ENCODE measurements at regions not wholly inside any gene's neighbourhood (a gene's known extent, or its start where the extent isn't known, plus 50 kb on each side); places are given as distances from the start of the nearest gene placed in this dataset.

DNA sequence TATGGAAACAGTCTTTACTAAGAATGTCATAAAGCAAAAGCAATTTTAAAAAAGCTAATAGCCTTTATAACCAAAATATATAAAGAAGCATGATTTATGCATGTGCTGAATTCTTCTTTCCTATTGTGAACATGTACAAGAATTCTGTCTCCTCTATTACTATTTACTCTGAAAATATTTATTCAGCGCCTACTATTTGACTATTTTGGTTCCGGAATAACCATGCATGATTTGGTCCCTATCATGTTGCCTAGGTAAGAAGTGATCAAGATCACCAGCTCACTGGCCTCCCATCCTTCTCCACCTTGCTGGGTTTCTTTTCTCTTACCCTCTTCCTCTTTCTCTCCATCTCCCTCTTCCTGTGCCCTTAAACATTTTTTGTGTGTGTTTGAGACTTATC, 443.8 kb downstream of the SH3GL2 start:
- WGBS (ENCODE audit: missing lambda C conversion rate): 19% methylated on average over 2 of the region's 2 CpGs
- H3K4me1 ChIP-seq: no peaks in the 10 kb centered on the region
- no peak overlapping the region for H3K4me3 ChIP-seq
- POLR2A ChIA-PET: no interaction called here
- FAIRE-seq (no peak), ATAC-seq (no peak), DNase-seq (ENCODE audit: low read depth in 1 of 2, low spot score in 1 of 2) (no peak)
- no peak for TF ChIP-seq HOXA7 (CRISPR knock-in tag; IDR thresholded peaks at IDR 0.05)
- TF ChIP-seq NFE2L2 (conservative IDR thresholded peaks at IDR 0.05; ENCODE audit: low read length): no peak
- no peak for TF ChIP-seq KDM1A (IDR thresholded peaks at IDR 0.05; ENCODE audit: low read depth)
- TF ChIP-seq, protein P1, sequence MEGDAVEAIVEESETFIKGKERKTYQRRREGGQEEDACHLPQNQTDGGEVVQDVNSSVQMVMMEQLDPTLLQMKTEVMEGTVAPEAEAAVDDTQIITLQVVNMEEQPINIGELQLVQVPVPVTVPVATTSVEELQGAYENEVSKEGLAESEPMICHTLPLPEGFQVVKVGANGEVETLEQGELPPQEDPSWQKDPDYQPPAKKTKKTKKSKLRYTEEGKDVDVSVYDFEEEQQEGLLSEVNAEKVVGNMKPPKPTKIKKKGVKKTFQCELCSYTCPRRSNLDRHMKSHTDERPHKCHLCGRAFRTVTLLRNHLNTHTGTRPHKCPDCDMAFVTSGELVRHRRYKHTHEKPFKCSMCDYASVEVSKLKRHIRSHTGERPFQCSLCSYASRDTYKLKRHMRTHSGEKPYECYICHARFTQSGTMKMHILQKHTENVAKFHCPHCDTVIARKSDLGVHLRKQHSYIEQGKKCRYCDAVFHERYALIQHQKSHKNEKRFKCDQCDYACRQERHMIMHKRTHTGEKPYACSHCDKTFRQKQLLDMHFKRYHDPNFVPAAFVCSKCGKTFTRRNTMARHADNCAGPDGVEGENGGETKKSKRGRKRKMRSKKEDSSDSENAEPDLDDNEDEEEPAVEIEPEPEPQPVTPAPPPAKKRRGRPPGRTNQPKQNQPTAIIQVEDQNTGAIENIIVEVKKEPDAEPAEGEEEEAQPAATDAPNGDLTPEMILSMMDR (IDR thresholded peaks at IDR 0.05): no peak
- TF ChIP-seq, protein P2, sequence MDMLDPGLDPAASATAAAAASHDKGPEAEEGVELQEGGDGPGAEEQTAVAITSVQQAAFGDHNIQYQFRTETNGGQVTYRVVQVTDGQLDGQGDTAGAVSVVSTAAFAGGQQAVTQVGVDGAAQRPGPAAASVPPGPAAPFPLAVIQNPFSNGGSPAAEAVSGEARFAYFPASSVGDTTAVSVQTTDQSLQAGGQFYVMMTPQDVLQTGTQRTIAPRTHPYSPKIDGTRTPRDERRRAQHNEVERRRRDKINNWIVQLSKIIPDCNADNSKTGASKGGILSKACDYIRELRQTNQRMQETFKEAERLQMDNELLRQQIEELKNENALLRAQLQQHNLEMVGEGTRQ (IDR thresholded peaks at IDR 0.05): no peak
- H3K9me3 ChIP-seq: no peaks in the 10 kb centered on the region
- no peak overlapping the region for H3K27ac ChIP-seq
- H3K4me2 ChIP-seq: no peak overlapping the region
- CTCF ChIA-PET: interaction anchor here (1.5 to 2.3 kb wide), 2 partner anchors 10 to 19 kb away, joined by 4 to 6 read pairs; no protein-coding TSS in a partner anchor

DNA sequence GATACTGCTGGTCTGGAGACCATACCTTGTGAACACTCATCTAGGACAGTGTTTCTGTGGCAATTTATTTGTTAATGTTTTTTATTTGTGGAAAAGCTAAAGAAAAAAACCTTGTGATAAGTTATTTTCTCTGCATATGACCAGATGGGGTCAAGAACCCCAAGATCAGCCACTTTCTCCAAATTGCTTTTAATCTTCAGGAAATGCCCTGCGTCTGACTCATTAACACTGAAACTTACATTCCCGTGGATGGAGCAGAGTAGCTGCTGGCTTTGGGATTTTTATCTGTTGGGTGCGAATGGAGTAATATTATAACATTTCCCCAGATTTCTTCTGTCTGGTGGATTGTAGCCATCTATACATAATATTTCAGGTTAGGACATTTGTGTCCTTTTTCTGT, 444.5 kb downstream of the SH3GL2 start:
- Histone ChIP-seq H3K27ac (no peak overlapping the region), H3K9me3 (no peaks in the 10 kb centered on the region), H3K4me1 (no peaks in the 10 kb centered on the region), H3K4me3 (no peak overlapping the region), H3K4me2 (no peak overlapping the region)
- ChIA-PET POLR2A (no interaction called here), CTCF (interaction anchor here (1.5 to 2.3 kb wide), 2 partner anchors 11 to 18 kb away, joined by 4 to 6 read pairs; no protein-coding TSS in a partner anchor)
- DNase-seq (ENCODE audit: low read depth in 1 of 2, low spot score in 1 of 2): no peak
- ATAC-seq: no peak
- FAIRE-seq: no peak
- TF ChIP-seq CEBPB (IDR thresholded peaks at IDR 0.05) (no peak), ESRRA (IDR thresholded peaks at IDR 0.05; ENCODE audit: borderline replicate concordance, low read length) (no peak), KDM1A (IDR thresholded peaks at IDR 0.05; ENCODE audit: low read depth) (no peak), PBX3 (IDR thresholded peaks at IDR 0.05) (no peak)
- TF ChIP-seq, protein P3, sequence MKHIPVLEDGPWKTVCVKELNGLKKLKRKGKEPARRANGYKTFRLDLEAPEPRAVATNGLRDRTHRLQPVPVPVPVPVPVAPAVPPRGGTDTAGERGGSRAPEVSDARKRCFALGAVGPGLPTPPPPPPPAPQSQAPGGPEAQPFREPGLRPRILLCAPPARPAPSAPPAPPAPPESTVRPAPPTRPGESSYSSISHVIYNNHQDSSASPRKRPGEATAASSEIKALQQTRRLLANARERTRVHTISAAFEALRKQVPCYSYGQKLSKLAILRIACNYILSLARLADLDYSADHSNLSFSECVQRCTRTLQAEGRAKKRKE (CRISPR knock-in tag; IDR thresholded peaks at IDR 0.05; ENCODE audit: low read depth): no peak
- TF ChIP-seq, protein P4, sequence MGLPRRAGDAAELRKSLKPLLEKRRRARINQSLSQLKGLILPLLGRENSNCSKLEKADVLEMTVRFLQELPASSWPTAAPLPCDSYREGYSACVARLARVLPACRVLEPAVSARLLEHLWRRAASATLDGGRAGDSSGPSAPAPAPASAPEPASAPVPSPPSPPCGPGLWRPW (IDR thresholded peaks at IDR 0.05): no peak
- TF ChIP-seq, protein P2 (IDR thresholded peaks at IDR 0.05): no peak
- WGBS (ENCODE audit: missing lambda C conversion rate): 44% methylated on average over 3 of the region's 3 CpGs

DNA sequence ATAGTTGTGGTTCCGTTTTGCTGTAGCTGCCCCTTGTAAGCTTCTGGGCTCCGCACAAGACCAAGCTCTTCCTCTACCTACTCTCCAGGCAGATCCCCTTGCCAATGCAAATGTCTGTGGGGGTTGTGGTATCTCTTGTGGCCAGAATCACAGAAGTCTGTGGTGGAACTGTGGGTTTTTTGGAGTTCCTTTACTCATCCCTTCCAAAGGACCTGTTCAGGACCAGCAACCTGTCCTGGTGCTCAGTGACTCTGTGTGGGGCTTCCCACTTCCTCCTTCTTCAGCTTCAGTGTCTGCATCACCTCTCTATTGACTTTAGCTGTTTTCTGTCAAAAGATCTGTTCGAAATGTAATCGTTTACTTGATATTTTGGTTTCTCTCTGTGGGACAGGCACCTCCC, 441.3 kb upstream of the ADAMTSL1 start:
- no peak overlapping the region for H3K27ac ChIP-seq
- CTCF ChIA-PET: interaction anchor here (0.5 to 0.6 kb wide), 3 partner anchors 52 to 1563 kb away, joined by 3 read pairs; no protein-coding TSS in a partner anchor
- ATAC-seq: no peak
- FAIRE-seq: no peak
- H3K4me1 ChIP-seq: no peaks in the 10 kb centered on the region
- H3K4me2 ChIP-seq: no peak overlapping the region
- POLR2A ChIA-PET: no interaction called here
- no peak overlapping the region for H3K4me3 ChIP-seq
- no peaks in the 10 kb centered on the region for H3K9me3 ChIP-seq
- 22% methylated on average over 4 of the region's 4 CpGs for WGBS (ENCODE audit: missing lambda C conversion rate)
- no peak for DNase-seq (ENCODE audit: low read depth in 1 of 2, low spot score in 1 of 2)
- TF ChIP-seq FOSB (CRISPR knock-in tag; IDR thresholded peaks at IDR 0.05) (no peak), JUN (IDR thresholded peaks at IDR 0.05) (no peak), RNF2 (IDR thresholded peaks at IDR 0.05; ENCODE audit: borderline replicate concordance, low read depth) (no peak), ZFP36 (IDR thresholded peaks at IDR 0.05; ENCODE audit: borderline replicate concordance, partially characterized antibody) (no peak), MAZ (IDR thresholded peaks at IDR 0.05; ENCODE audit: borderline replicate concordance, low read depth, low read length) (no peak), NPAS2 (CRISPR knock-in tag; IDR thresholded peaks at IDR 0.05; ENCODE audit: borderline replicate concordance) (no peak), PHF8 (IDR thresholded peaks at IDR 0.05; ENCODE audit: borderline replicate concordance, low read depth) (no peak)
- TF ChIP-seq, protein P3 (CRISPR knock-in tag; IDR thresholded peaks at IDR 0.05; ENCODE audit: low read depth): no peak

Measured in A549 (cell line).